ENCODE measurements at regions not wholly inside any gene's neighbourhood (a gene's known extent, or its start where the extent isn't known, plus 50 kb on each side); places are given as distances from the start of the nearest gene placed in this dataset.

- TF ChIP-seq CTCF (IDR thresholded peaks at IDR 0.05) (no peak), POLR2A (IDR thresholded peaks at IDR 0.05) (no peak)
Observed at GRCh38 chr12:46965880-46966279, 113.5 kb upstream of the PCED1B start.

All from Peyer's patch (tissue), 4 donors.